Renal cortex interstitium (tissue), 11 donors: ENCODE measurements at regions not wholly inside any gene's neighbourhood (a gene's known extent, or its start where the extent isn't known, plus 50 kb on each side); places are given as distances from the start of the nearest gene placed in this dataset.
"Not testable (repeated sequence)": the region's sequence is repeated elsewhere in the genome, so short reads cannot be mapped to it uniquely, and the experiment has no call there.

ENCODE experiments used
- DNase-seq, 11 donors: peaks; one replicate each; pipeline ENCODE4 v3.0.0-alpha.2; 2013; ENCODE audit warnings: low read depth in 9 of 11, low spot score in 4 of 11; ENCODE audit errors: extremely low read depth in 1 of 11

GRCh38 chr2:144989579-144990270 is 469.8 kb upstream of the ZEB2 start:
- no peak for DNase-seq

- no peak for DNase-seq
Observed at GRCh38 chr2:144988591-144988990, 468.7 kb upstream of the ZEB2 start.

- no peak for DNase-seq
Observed at GRCh38 chr2:144986691-144987090, 466.8 kb upstream of the ZEB2 start.

- DNase-seq, result no peak
Observed at GRCh38 chr2:144984038-144984437, 464.1 kb upstream of the ZEB2 start.

GRCh38 chr2:144983107-144983506 is 463.2 kb upstream of the ZEB2 start:
- DNase-seq, result no peak

GRCh38 chr2:144982481-144982880 is 462.6 kb upstream of the ZEB2 start:
- no peak for DNase-seq

- DNase-seq, result no peak
Observed at GRCh38 chr2:144975881-144976280, 456.0 kb upstream of the ZEB2 start.

- DNase-seq, result no peak
Observed at GRCh38 chr2:144972676-144973075, 452.8 kb upstream of the ZEB2 start.

GRCh38 chr2:144971786-144972335 is 451.9 kb upstream of the ZEB2 start:
- DNase-seq, result no peak

- DNase-seq, result not testable (repeated sequence)
Observed at GRCh38 chr2:144970410-144970809, 450.5 kb upstream of the ZEB2 start.

GRCh38 chr2:144969564-144969963 is 449.6 kb upstream of the ZEB2 start:
- not testable (repeated sequence) for DNase-seq

- no peak for DNase-seq
Observed at GRCh38 chr2:144967961-144968360, 448.0 kb upstream of the ZEB2 start.

- no peak for DNase-seq
Observed at GRCh38 chr2:144965172-144965571, 445.3 kb upstream of the ZEB2 start.

- DNase-seq, result no peak
Observed at GRCh38 chr2:144963031-144963430, 443.1 kb upstream of the ZEB2 start.

- DNase-seq, result no peak
Observed at GRCh38 chr2:144959416-144959815, 439.5 kb upstream of the ZEB2 start.

GRCh38 chr2:144950899-144951560 is 431.1 kb upstream of the ZEB2 start:
- DNase-seq, result no peak

GRCh38 chr2:144948205-144948855 is 428.4 kb upstream of the ZEB2 start:
- no peak for DNase-seq

GRCh38 chr2:144947709-144948037 is 427.8 kb upstream of the ZEB2 start:
- DNase-seq, result no peak

GRCh38 chr2:144946263-144946662 is 426.3 kb upstream of the ZEB2 start:
- no peak for DNase-seq

GRCh38 chr2:144944546-144945220 is 424.8 kb upstream of the ZEB2 start:
- no peak for DNase-seq
